HG02610 (cell line): ENCODE measurements at regions not wholly inside any gene's neighbourhood (a gene's known extent, or its start where the extent isn't known, plus 50 kb on each side); places are given as distances from the start of the nearest gene placed in this dataset.
"Not testable (repeated sequence)": the region's sequence is repeated elsewhere in the genome, so short reads cannot be mapped to it uniquely, and the experiment has no call there.

Source experiments
- ATAC-seq: cut with Tn5 transposase; IDR thresholded peaks from one replicate; pipeline ENCODE4 v1.9.1; 2021; ENCODE audit warnings: mild to moderate bottlenecking, moderate library complexity; ENCODE audit not compliant: unreplicated experiment

GRCh38 chr4:170243662-170244288 is 154.0 kb upstream of the AADAT start:
- ATAC-seq = no peak

- ATAC-seq = no peak
Observed at GRCh38 chr4:170242471-170242870, 152.7 kb upstream of the AADAT start.

GRCh38 chr4:170234800-170235199 is 145.0 kb upstream of the AADAT start:
- ATAC-seq = no peak

GRCh38 chr4:170231377-170231776 is 141.6 kb upstream of the AADAT start:
- no peak for ATAC-seq

- ATAC-seq = no peak
Observed at GRCh38 chr4:170230242-170230641, 140.5 kb upstream of the AADAT start.

- ATAC-seq = no peak
Observed at GRCh38 chr4:170229006-170229405, 139.2 kb upstream of the AADAT start.

- no peak for ATAC-seq
Observed at GRCh38 chr4:170227928-170228327, 138.2 kb upstream of the AADAT start.

- no peak for ATAC-seq
Observed at GRCh38 chr4:170226288-170226687, 136.5 kb upstream of the AADAT start.

GRCh38 chr4:170214731-170215130 is 125.0 kb upstream of the AADAT start:
- ATAC-seq = no peak

GRCh38 chr4:170214101-170214500 is 124.3 kb upstream of the AADAT start:
- no peak for ATAC-seq

GRCh38 chr4:170202721-170203120 is 113.0 kb upstream of the AADAT start:
- ATAC-seq = peak; percentile 72

GRCh38 chr4:170198747-170199146 is 109.0 kb upstream of the AADAT start:
- no peak for ATAC-seq

GRCh38 chr4:170194794-170195193 is 105.0 kb upstream of the AADAT start:
- not testable (repeated sequence) for ATAC-seq

GRCh38 chr4:170193496-170193895 is 103.7 kb upstream of the AADAT start:
- ATAC-seq = no peak

GRCh38 chr4:170190265-170190664 is 100.5 kb upstream of the AADAT start:
- ATAC-seq = no peak

GRCh38 chr4:170170861-170171260 is 81.1 kb upstream of the AADAT start:
- no peak for ATAC-seq

GRCh38 chr4:170169699-170170098 is 79.9 kb upstream of the AADAT start:
- no peak for ATAC-seq

- no peak for ATAC-seq
Observed at GRCh38 chr4:170167678-170168077, 77.9 kb upstream of the AADAT start.

- ATAC-seq = not testable (repeated sequence)
Observed at GRCh38 chr4:170166193-170166592, 76.4 kb upstream of the AADAT start.

- ATAC-seq = no peak
Observed at GRCh38 chr4:170162416-170162815, 72.7 kb upstream of the AADAT start.

- ATAC-seq = no peak
Observed at GRCh38 chr4:170157670-170158069, 67.9 kb upstream of the AADAT start.

GRCh38 chr4:170145120-170145519 is 55.4 kb upstream of the AADAT start:
- no peak for ATAC-seq

- no peak for ATAC-seq
Observed at GRCh38 chr4:170139764-170140163, 50.0 kb upstream of the AADAT start.
